H9 (cell line): ENCODE measurements at regions not wholly inside any gene's neighbourhood (a gene's known extent, or its start where the extent isn't known, plus 50 kb on each side); places are given as distances from the start of the nearest gene placed in this dataset.

Source experiments
- DNase-seq: peaks from one replicate; pipeline ENCODE4 v3.0.0-alpha.2; 2017
- H2AFZ ChIP-seq: one replicate; pipeline ENCODE4 v1.6.1; 2013; ENCODE audit warnings: mild to moderate bottlenecking, low read length, control low read depth, moderate library complexity
- H2AK5ac ChIP-seq: 2 replicates; pipeline ENCODE4 v1.6.1; 2013; ENCODE audit warnings: low read length, control low read depth, mixed read lengths; ENCODE audit not compliant: insufficient read length
- H2BK120ac ChIP-seq: one replicate; pipeline ENCODE4 v1.6.1; 2013; ENCODE audit warnings: low read depth, mild to moderate bottlenecking, low read length, control low read depth, inconsistent platforms; ENCODE audit not compliant: poor library complexity, severe bottlenecking
- H2BK12ac ChIP-seq: 2 replicates; pipeline ENCODE4 v1.6.1; 2013; ENCODE audit warnings: low read length, control low read depth, mixed read lengths, low read depth; ENCODE audit not compliant: insufficient read length
- H2BK15ac ChIP-seq: 2 replicates; pipeline ENCODE4 v1.6.1; 2013; ENCODE audit warnings: low read depth, low read length, control low read depth
- H2BK20ac ChIP-seq: one replicate; pipeline ENCODE4 v1.6.1; 2013; ENCODE audit warnings: low read depth, mild to moderate bottlenecking, low read length, control low read depth, inconsistent platforms; ENCODE audit not compliant: poor library complexity, severe bottlenecking
- H2BK5ac ChIP-seq: 2 replicates; pipeline ENCODE4 v1.6.1; 2013; ENCODE audit warnings: low read length, control low read depth, mixed read lengths; ENCODE audit not compliant: insufficient read length
- H3K14ac ChIP-seq: 2 replicates; pipeline ENCODE4 v1.6.1; 2013; ENCODE audit warnings: low read length, control low read depth; ENCODE audit not compliant: insufficient read depth
- H3K18ac ChIP-seq: 2 replicates; pipeline ENCODE4 v1.6.1; 2013; ENCODE audit warnings: low read depth, mild to moderate bottlenecking, mixed read lengths, low read length, control low read depth; ENCODE audit not compliant: insufficient read length
- H3K23ac ChIP-seq: 2 replicates; pipeline ENCODE4 v1.6.1; 2013; ENCODE audit warnings: low read length, control low read depth, mixed read lengths, low read depth; ENCODE audit not compliant: insufficient read length
- H3K23me2 ChIP-seq: 2 replicates; pipeline ENCODE4 v1.6.1; 2013; ENCODE audit warnings: low read depth, mild to moderate bottlenecking, mixed read lengths, low read length, control low read depth; ENCODE audit not compliant: insufficient read length, poor library complexity, severe bottlenecking
- H3K27ac ChIP-seq: 2 replicates; pipeline ENCODE4 v1.5.1; 2013; ENCODE audit warnings: low read length, control low read depth, mixed read lengths, low read depth; ENCODE audit not compliant: insufficient read length
- H3K27me3 ChIP-seq: 2 replicates; pipeline ENCODE4 v1.6.1; 2013; ENCODE audit warnings: low read length, control low read depth, inconsistent platforms; ENCODE audit not compliant: insufficient read depth
- H3K4ac ChIP-seq: 2 replicates; pipeline ENCODE4 v1.6.1; 2013; ENCODE audit warnings: low read depth, mild to moderate bottlenecking, control low read depth, inconsistent platforms, low read length, moderate library complexity
- H3K4me1 ChIP-seq: 2 replicates; pipeline ENCODE4 v1.6.1; 2013; ENCODE audit warnings: low read length, control low read depth, inconsistent platforms; ENCODE audit not compliant: insufficient read depth
- H3K4me2 ChIP-seq: 2 replicates; pipeline ENCODE4 v1.6.1; 2013; ENCODE audit warnings: low read length, control low read depth, mixed read lengths; ENCODE audit not compliant: insufficient read length, insufficient read depth
- H3K56ac ChIP-seq: 2 replicates; pipeline ENCODE4 v1.6.1; 2013; ENCODE audit warnings: low read depth, mild to moderate bottlenecking, mixed read lengths, low read length, control low read depth; ENCODE audit not compliant: insufficient read length
- H3K79me1 ChIP-seq: 2 replicates; pipeline ENCODE4 v1.6.1; 2013; ENCODE audit warnings: low read depth, mild to moderate bottlenecking, moderate library complexity, low read length, control low read depth, inconsistent platforms; ENCODE audit not compliant: insufficient read depth, poor library complexity, severe bottlenecking
- H3K79me2 ChIP-seq: 2 replicates; pipeline ENCODE4 v1.6.1; 2013; ENCODE audit warnings: low read length, control low read depth, inconsistent platforms; ENCODE audit not compliant: insufficient read depth
- H3K9ac ChIP-seq: 2 replicates; pipeline ENCODE4 v1.6.1; 2013; ENCODE audit warnings: low read length, control low read depth, mixed read lengths; ENCODE audit not compliant: insufficient read length; ENCODE audit errors: extremely low read depth
- H3K9me3 ChIP-seq: one replicate; pipeline ENCODE4 v1.6.1; 2013; ENCODE audit warnings: low read depth, low read length, inconsistent platforms; ENCODE audit not compliant: control insufficient read depth
- H3T11ph ChIP-seq: one replicate; pipeline ENCODE4 v1.6.1; 2013; ENCODE audit warnings: mild to moderate bottlenecking, low read length, control low read depth, inconsistent platforms
- H4K20me1 ChIP-seq: one replicate; pipeline ENCODE4 v1.6.1; 2013; ENCODE audit not compliant: control insufficient read depth, insufficient read length, insufficient read depth
- H4K5ac ChIP-seq: 2 replicates; pipeline ENCODE4 v1.6.1; 2013; ENCODE audit warnings: low read depth, mild to moderate bottlenecking, mixed read lengths, low read length, control low read depth; ENCODE audit not compliant: insufficient read length
- H4K8ac ChIP-seq: replicated peaks from 2 replicates; pipeline ENCODE4 v1.6.1; 2013; ENCODE audit warnings: low read length, control low read depth, mixed read lengths, low read depth; ENCODE audit not compliant: insufficient read length
- H4K91ac ChIP-seq: 2 replicates; pipeline ENCODE4 v1.6.1; 2013; ENCODE audit warnings: low read depth, mild to moderate bottlenecking, moderate library complexity, mixed read lengths, low read length, control low read depth; ENCODE audit not compliant: insufficient read length
- H3K27ac Mint-ChIP-seq, 3 experiments: 2 replicates in 2 of 3; 3 replicates in 1 of 3; pipeline ENCODE4 v1.8.0; 2020 to 2021; ENCODE audit warnings: mixed read lengths in 3 of 3, mild to moderate bottlenecking in 1 of 3, moderate library complexity in 1 of 3
- H3K27me3 Mint-ChIP-seq: 2 replicates; pipeline ENCODE4 v1.8.0; 2021; ENCODE audit warnings: low read depth, mild to moderate bottlenecking, moderate library complexity, mixed read lengths
- H3K36me3 Mint-ChIP-seq, 3 experiments: 2 replicates in 2 of 3; 3 replicates in 1 of 3; pipeline ENCODE4 v1.8.0; 2020 to 2021; ENCODE audit warnings: low read depth in 3 of 3, mixed read lengths in 3 of 3; ENCODE audit not compliant: insufficient read depth in 1 of 3
- H3K4me1 Mint-ChIP-seq, 2 experiments: 2 replicates each; pipeline ENCODE4 v1.8.0; 2020; ENCODE audit warnings: mixed read lengths in 2 of 2
- H3K4me3 Mint-ChIP-seq, 2 experiments: 2 replicates in 1 of 2; 3 replicates in 1 of 2; pipeline ENCODE4 v1.8.0; 2020 to 2021; ENCODE audit warnings: mild to moderate bottlenecking in 2 of 2, mixed read lengths in 2 of 2, moderate library complexity in 1 of 2
- H3K9me3 Mint-ChIP-seq, 2 experiments: 2 replicates in 1 of 2; 3 replicates in 1 of 2; pipeline ENCODE4 v1.8.0; 2020; ENCODE audit warnings: mild to moderate bottlenecking in 2 of 2, mixed read lengths in 2 of 2, moderate library complexity in 1 of 2
- WGBS: extraction: QIAGEN DNeasy Blood & Tissue Kit; methylation state at CpG from one replicate; pipeline ENCODE4 v1.1.7; 2013; ENCODE audit warnings: missing lambda C conversion rate, low lambda C conversion rate, mixed read lengths; ENCODE audit not compliant: insufficient read length; ENCODE audit errors: extremely low coverage; 5-methylcytosine and 5-hydroxymethylcytosine counted together
- TF ChIP-seq, protein P1 (sequence below): fragments of 200-600 bp; sonication (generic); conservative IDR thresholded peaks from 3 replicates; pipeline ENCODE4 v1.8.0; 2021; ENCODE audit warnings: antibody characterized with exemption, mild to moderate bottlenecking

DNA sequence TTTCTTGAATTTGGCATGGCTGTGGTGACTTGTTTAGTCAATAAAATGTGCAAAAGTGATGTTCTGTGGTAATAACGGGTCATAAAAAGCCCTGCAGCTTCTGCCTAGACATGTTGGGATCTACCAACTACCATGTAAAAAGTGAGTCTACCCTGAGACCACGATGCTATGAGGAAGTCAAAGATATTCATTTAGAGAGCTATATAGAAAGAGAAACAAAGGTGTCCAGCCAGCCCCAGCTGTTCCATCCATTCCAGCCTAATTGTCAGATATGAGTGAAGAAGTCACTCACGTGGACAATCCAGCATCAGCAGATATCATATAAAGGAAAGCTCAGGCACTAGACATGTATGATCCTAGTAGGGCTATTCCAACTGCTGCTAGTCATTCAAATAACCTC, 117.2 kb upstream of the SSTR1 start:
- Histone ChIP-seq H3K23ac (no peak overlapping the region), H3K27me3 (no peaks in the 10 kb centered on the region), H4K20me1 (no peaks in the 10 kb centered on the region), H2BK5ac (no peak overlapping the region), H4K8ac (no peak overlapping the region), H3T11ph (no peak overlapping the region), H3K14ac (no peak overlapping the region), H4K91ac (no peak overlapping the region), H2AK5ac (no peak overlapping the region), H3K79me1 (no peaks in the 10 kb centered on the region), H3K79me2 (no peaks in the 10 kb centered on the region), H3K23me2 (no peaks in the 10 kb centered on the region), H3K4me2 (no peak overlapping the region), H2BK120ac (no peak overlapping the region), H3K9ac (no peak overlapping the region), H3K9me3 (peaks cover 10% of the 10 kb centered on the region), H2BK20ac (no peak overlapping the region), H3K4ac (no peak overlapping the region), H3K4me1 (no peaks in the 10 kb centered on the region), H2BK12ac (no peak overlapping the region), H3K27ac (no peak overlapping the region), H3K56ac (no peak overlapping the region), H2AFZ (no peak overlapping the region), H4K5ac (no peak overlapping the region), H3K18ac (no peak overlapping the region), H2BK15ac (no peak overlapping the region)
- no CpG with 5 or more reads among the region's 3 CpGs for WGBS
- Mint-ChIP-seq H3K27ac (no peak overlapping the region), H3K4me1 (no peaks in the 10 kb centered on the region), H3K4me3 (no peak overlapping the region), H3K36me3 (peaks cover 19 to 30% (median 21%) of the 10 kb centered on the region in 3 experiments), H3K9me3 (peaks cover 25 to 34% of the 10 kb centered on the region in 2 experiments), H3K27me3 (no peaks in the 10 kb centered on the region; the same call in 1 of the 2 replicates)
- DNase-seq = no peak
- TF ChIP-seq, protein P1, sequence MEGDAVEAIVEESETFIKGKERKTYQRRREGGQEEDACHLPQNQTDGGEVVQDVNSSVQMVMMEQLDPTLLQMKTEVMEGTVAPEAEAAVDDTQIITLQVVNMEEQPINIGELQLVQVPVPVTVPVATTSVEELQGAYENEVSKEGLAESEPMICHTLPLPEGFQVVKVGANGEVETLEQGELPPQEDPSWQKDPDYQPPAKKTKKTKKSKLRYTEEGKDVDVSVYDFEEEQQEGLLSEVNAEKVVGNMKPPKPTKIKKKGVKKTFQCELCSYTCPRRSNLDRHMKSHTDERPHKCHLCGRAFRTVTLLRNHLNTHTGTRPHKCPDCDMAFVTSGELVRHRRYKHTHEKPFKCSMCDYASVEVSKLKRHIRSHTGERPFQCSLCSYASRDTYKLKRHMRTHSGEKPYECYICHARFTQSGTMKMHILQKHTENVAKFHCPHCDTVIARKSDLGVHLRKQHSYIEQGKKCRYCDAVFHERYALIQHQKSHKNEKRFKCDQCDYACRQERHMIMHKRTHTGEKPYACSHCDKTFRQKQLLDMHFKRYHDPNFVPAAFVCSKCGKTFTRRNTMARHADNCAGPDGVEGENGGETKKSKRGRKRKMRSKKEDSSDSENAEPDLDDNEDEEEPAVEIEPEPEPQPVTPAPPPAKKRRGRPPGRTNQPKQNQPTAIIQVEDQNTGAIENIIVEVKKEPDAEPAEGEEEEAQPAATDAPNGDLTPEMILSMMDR = no peak
